ENCODE measurements at regions not wholly inside any gene's neighbourhood (a gene's known extent, or its start where the extent isn't known, plus 50 kb on each side); places are given as distances from the start of the nearest gene placed in this dataset.

DNA sequence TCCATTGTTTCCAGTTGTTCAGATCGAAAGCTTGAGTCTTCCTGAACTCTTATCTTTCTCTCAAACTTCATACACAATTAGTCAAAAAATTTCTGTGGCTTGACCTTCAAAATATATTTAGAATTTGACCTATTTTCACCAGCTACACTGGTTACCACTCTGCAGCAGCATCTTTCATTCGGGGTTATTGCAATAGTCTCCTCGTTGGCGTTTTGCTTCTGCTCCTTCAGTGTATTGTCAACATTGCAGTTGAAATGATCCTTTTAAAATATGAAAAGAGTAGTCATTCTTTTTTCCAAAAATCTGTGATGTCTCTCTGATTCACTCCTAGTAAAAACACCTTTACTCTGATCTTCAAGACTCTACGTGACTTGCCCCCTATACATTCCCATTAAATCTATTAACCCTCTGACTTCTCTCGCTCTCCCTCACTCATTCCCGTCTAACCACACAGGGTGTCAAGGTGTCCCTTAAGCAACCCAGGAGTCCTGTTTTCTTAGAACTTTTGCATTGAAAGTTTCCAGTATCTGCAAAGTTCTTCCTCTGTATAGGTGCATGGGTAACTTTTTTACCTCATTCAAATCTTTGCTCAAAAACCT lies 480.2 kb upstream of the B3GALT2 start:
- Histone ChIP-seq H3K9ac (no peak overlapping the region), H3K4me1 (no peaks in the 10 kb centered on the region), H3K36me3 (no peaks in the 10 kb centered on the region), H3K4me3 (no peak overlapping the region), H2AFZ (replicated peaks) (no peak overlapping the region), H3K9me3 (ENCODE audit: low read depth) (no peaks in the 10 kb centered on the region), H3F3A (ENCODE audit: low read depth) (no peaks in the 10 kb centered on the region), H4K20me1 (ENCODE audit: low read depth) (no peaks in the 10 kb centered on the region), H3K27ac (no peak overlapping the region), H3K4me2 (no peak overlapping the region), H3K27me3 (no peaks in the 10 kb centered on the region), H3K79me2 (ENCODE audit: low read depth) (no peaks in the 10 kb centered on the region)
- Mint-ChIP-seq H3K9me3 (peaks cover 3% of the 10 kb centered on the region), H3K27me3 (ENCODE audit: insufficient read depth, low read depth) (peaks cover 2% of the 10 kb centered on the region), H3K36me3 (no peaks in the 10 kb centered on the region), H3K4me3 (no peak overlapping the region), H3K4me1 (peaks cover 3% of the 10 kb centered on the region), H3K27ac (no peak overlapping the region)
- no peak for DNase-seq (ENCODE audit: low spot score)
- TF ChIP-seq EZH2 (IDR thresholded peaks at IDR 0.05) = no peak
- TF ChIP-seq, protein P1, sequence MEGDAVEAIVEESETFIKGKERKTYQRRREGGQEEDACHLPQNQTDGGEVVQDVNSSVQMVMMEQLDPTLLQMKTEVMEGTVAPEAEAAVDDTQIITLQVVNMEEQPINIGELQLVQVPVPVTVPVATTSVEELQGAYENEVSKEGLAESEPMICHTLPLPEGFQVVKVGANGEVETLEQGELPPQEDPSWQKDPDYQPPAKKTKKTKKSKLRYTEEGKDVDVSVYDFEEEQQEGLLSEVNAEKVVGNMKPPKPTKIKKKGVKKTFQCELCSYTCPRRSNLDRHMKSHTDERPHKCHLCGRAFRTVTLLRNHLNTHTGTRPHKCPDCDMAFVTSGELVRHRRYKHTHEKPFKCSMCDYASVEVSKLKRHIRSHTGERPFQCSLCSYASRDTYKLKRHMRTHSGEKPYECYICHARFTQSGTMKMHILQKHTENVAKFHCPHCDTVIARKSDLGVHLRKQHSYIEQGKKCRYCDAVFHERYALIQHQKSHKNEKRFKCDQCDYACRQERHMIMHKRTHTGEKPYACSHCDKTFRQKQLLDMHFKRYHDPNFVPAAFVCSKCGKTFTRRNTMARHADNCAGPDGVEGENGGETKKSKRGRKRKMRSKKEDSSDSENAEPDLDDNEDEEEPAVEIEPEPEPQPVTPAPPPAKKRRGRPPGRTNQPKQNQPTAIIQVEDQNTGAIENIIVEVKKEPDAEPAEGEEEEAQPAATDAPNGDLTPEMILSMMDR (IDR thresholded peaks at IDR 0.05) = no peak
- TF ChIP-seq EZH2phosphoT487 (IDR thresholded peaks at IDR 0.05) = no peak

DNA sequence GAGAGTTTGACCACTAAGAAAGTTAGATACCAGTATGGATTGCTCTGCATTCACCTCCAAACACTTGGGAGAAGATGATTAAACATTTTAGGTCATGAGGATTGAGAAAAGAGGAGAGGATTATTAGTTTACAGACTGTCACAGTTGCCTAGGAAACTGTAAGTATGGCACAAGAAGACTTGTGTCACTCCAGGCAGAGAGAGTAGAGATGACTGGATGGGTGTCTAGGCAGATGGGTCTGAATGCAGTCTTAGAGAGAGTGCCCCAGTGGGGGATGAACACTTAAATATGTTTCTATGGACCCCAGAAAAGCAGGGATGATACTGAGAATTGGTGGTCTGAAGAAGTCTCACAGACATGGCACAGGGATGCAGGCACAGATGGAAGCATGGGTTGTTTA lies 477.6 kb upstream of the B3GALT2 start:
- no peaks in the 10 kb centered on the region for H3K4me1 ChIP-seq
- H3K9me3 ChIP-seq (ENCODE audit: low read depth) = no peaks in the 10 kb centered on the region
- Mint-ChIP-seq H3K4me1 (peaks cover 3% of the 10 kb centered on the region), H3K36me3 (no peaks in the 10 kb centered on the region), H3K27me3 (ENCODE audit: insufficient read depth, low read depth) (no peaks in the 10 kb centered on the region), H3K9me3 (no peaks in the 10 kb centered on the region), H3K27ac (no peak overlapping the region), H3K4me3 (no peak overlapping the region)
- no peak overlapping the region for H3K4me2 ChIP-seq
- H3K4me3 ChIP-seq = no peak overlapping the region
- H3K36me3 ChIP-seq = no peaks in the 10 kb centered on the region
- no peaks in the 10 kb centered on the region for H3K79me2 ChIP-seq (ENCODE audit: low read depth)
- no peak for TF ChIP-seq EZH2 (IDR thresholded peaks at IDR 0.05)
- TF ChIP-seq EZH2phosphoT487 (IDR thresholded peaks at IDR 0.05) = no peak
- TF ChIP-seq, protein P1 (IDR thresholded peaks at IDR 0.05) = no peak
- no peak for DNase-seq (ENCODE audit: low spot score)
- no peak overlapping the region for H3K9ac ChIP-seq
- H3K27me3 ChIP-seq = no peaks in the 10 kb centered on the region
- H4K20me1 ChIP-seq (ENCODE audit: low read depth) = no peaks in the 10 kb centered on the region
- no peak overlapping the region for H2AFZ ChIP-seq (replicated peaks)
- no peaks in the 10 kb centered on the region for H3F3A ChIP-seq (ENCODE audit: low read depth)
- H3K27ac ChIP-seq = no peak overlapping the region

DNA sequence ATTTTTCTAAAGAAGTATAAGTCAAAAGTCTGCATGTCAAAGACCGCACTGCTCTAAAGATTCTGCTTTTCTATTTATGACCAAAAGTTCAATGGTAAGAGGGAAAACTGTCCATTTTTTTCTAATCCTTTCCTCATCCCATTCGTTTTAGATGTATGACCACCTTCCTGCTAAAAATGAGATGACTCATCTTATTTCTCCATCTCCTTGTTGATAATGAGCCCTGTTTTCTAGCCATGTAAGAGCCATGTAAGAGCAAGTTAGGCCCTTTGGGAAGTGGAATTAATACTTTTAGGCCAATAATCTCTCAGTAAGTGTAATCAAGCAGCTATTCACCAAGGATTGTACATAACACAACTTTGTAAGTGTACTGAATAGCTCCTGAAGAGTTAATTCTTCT lies 475.6 kb upstream of the B3GALT2 start:
- Histone ChIP-seq H3F3A (ENCODE audit: low read depth) (no peaks in the 10 kb centered on the region), H3K4me3 (no peak overlapping the region), H3K79me2 (ENCODE audit: low read depth) (no peaks in the 10 kb centered on the region), H2AFZ (replicated peaks) (no peak overlapping the region), H4K20me1 (ENCODE audit: low read depth) (no peaks in the 10 kb centered on the region), H3K9me3 (ENCODE audit: low read depth) (no peaks in the 10 kb centered on the region), H3K27me3 (no peaks in the 10 kb centered on the region), H3K36me3 (no peaks in the 10 kb centered on the region), H3K4me1 (no peaks in the 10 kb centered on the region), H3K27ac (no peak overlapping the region), H3K9ac (no peak overlapping the region), H3K4me2 (no peak overlapping the region)
- DNase-seq (ENCODE audit: low spot score) = no peak
- Mint-ChIP-seq H3K4me1 (peaks cover 3% of the 10 kb centered on the region), H3K27ac (no peak overlapping the region), H3K9me3 (no peaks in the 10 kb centered on the region), H3K27me3 (ENCODE audit: insufficient read depth, low read depth) (no peaks in the 10 kb centered on the region), H3K4me3 (no peak overlapping the region), H3K36me3 (no peaks in the 10 kb centered on the region)
- TF ChIP-seq EZH2phosphoT487 (IDR thresholded peaks at IDR 0.05) = no peak
- TF ChIP-seq EZH2 (IDR thresholded peaks at IDR 0.05) = no peak
- TF ChIP-seq, protein P1 (IDR thresholded peaks at IDR 0.05) = no peak

All from neural progenitor cell (in vitro differentiated cells).